GM18861 (cell line): ENCODE measurements at regions not wholly inside any gene's neighbourhood (a gene's known extent, or its start where the extent isn't known, plus 50 kb on each side); places are given as distances from the start of the nearest gene placed in this dataset.

ENCODE experiments used
- ATAC-seq: cut with Tn5 transposase; IDR thresholded peaks from one replicate; pipeline ENCODE4 v1.9.1; 2021; ENCODE audit not compliant: unreplicated experiment

DNA sequence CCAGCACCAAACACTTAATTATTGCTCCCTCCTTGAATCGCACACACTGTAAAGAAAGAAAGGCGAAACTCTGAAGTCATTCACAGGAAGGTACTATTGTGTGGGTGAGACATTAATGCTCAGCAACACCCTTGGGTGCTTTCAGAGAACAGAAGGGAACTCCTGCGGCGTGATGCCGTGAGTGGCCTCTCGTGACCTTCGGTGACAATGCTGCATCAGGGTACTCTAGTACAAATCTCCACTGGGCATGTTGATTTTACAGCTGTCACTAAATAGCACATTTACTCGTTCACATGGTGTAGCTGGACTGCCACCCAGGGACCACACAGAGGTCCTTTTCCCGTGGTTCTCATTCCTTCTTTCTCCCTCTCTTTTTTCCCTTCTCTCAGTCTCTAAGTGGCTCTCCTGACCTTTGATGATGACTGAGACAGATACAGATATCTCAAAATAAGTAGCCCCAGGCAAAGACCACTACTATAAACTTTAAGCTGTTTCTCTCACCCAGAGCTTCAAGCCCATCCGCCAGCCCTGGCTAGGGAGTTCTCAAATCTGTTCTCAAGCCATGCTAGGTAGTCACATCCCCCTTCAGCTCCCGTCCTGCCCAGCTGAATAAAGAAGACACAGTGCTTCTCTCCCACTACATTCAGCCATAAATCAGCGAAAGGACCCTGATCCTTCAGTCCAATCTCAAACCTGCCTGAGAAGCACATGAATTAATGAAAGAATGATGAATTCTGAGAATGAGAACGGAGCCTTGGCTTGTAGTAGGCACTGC, 223.4 kb upstream of the FMN2 start:
- no peak for ATAC-seq

DNA sequence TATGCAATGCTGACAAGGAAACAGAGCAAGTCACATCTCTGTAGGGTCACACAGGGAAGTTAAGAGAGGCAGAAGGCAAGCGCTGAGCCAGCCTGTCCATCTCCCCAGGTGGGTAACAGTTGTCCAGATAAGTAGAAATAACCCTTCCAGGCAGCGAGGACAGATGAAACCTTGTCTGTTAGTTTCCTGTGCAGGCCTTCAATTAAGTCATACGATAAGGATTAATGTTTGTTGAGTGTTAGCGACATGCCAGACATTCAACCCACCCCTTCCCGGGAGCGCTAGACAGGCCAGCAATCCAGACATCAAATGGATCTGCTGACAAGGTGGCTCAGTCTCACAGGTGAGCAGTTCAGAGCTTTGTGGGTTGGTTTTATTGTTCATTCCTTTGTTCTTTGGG, 221.5 kb upstream of the FMN2 start:
- no peak for ATAC-seq

DNA sequence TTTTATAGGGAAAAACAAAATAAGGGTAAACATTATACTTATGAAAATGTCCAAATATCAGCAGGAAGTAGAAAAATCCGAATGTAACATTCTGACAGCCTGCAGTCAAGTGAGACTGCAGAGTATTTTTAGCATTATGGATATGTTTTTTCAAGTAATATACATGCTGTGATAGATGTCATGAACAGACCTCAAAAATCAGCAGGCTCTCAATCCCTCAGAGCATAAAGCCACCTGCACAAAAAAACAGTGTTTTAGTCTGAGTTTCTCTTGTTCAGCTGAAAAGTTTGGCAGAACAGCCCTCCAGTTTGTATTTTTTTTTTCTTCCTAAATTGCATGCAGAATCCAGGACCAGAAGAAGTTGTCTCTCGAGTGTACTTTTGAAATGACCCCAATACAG, 219.1 kb upstream of the FMN2 start:
- ATAC-seq = no peak

DNA sequence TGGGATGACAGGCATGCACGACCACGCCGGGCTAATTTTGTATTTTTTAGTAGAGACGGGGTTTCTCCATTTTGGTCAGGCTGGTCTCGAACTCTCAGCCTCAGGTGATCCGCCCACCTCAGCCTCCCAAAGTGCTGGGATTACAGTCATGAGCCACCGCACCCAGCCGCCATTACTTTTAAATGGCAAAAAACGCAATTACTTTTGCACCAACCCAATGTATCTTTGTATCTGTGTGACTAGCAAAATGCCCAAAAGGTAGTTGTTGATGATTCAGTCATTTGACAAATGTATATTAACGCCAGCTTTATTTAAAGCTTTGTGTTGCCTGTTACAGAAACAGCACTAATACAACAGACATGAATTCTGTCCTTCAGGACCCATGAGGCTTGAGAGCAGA, 216.9 kb upstream of the FMN2 start:
- ATAC-seq = no peak

DNA sequence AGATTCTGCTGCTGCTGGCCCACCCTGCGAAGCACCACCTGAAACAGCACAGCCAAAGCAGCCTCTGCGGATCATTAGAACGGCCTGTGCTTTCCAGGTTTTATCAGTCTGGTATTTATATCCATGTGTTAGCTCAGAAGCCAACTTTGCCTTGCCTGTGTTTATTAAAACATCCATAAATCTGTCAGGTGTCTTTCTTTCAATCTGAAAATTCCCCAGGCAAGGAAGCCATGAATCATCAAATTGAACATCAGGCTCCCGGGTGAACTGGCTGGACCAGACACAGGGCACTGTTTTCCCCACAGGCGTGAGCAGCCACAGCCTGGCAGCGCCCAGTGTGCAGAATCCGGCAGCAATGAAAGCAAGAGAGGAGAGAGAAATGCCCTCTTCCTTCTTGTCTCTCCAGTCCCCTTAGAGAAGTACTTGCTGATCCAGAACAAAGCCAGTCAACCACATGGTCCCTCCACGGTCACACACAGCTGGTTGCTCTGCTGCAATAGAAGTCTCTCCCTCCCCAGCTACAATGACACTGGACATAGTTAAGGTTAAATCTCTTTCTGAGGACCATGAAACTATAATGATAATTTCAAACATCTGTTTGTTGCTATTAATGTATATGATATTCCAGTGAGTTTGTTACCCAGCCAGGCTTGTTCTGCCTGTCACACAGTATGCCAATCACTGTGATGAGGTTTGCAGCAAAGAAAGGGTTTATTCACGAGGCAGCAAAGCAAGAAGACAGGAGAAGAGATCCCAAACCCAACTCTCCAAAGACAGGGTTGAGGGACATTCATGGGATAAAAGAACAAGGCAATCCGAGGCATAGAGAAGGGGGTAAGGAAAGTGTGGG, 212.1 kb upstream of the FMN2 start:
- ATAC-seq = no peak

DNA sequence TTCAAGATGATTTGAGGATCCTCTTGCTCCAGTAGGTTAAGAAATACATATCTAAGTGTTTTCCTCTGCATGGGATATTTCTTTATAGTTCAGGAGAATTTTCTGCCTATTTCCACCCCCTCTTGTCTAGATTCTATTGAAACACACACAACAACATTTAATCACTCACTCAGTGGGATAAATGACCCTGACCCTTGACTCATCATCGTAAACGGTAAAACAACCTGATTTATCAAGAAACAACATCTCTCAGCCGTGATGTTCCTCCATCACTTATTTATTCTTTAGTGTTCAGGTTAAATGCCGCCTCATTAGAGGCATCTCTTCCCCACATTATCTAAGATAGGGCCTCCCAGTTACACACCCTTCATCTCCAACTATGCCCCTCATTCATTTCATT, 208.7 kb upstream of the FMN2 start:
- ATAC-seq = no peak

DNA sequence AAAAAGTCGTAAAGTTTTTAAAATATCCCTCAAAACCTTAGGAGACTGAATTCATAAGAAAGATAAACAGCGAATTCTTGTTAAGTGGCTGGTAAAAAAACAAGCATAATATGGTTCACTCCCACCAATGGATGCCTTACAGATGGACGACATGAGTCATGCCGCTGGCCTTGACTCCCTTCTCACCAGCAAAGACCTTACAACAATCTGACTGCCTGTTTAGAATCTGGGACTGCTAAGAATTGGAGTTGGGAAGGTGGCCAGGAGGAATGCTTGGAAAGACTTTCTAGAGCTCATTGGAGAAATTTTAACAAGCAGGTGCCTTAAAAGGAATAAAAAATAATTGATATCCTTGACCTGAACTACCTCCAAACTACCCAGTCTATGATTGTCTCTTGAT, 206.9 kb upstream of the FMN2 start:
- ATAC-seq = no peak

DNA sequence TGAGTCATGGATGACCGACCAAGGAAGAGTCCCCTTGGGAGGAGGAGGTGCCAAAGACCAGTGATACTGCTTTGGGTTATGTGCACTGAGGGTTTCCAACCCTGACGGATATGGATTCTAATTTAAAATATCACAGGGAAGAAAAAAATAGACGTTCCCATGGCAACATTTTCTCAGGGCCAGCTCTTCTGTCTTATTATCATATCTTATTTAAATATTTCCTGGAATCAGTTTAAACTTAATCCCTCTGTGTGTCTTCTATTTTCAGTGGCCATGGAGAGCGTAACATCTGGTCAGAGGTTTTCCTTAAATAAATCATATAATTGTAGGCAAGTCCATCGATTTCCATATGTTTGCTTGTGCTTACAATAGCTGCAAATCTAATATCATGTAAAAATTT, 205.4 kb upstream of the FMN2 start:
- ATAC-seq = no peak

DNA sequence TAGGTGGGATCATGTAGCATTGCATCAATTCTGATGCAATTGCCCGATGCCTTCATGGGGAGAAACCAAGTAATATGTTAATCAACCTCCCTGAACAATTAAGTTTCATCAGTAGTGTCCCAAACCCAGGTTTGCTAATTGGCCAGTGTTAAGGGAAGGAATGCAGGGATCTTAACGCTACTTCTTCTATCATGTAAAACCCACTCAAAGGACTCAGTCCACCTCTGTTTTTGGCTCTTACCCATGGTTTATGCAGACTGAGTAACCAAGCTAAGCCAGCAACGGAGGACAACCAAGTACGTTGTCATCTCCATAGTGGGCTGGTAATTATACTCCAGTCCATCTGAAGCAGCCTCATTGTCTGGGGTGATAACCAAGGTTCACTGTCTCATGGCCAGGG, 203.0 kb upstream of the FMN2 start:
- no peak for ATAC-seq

DNA sequence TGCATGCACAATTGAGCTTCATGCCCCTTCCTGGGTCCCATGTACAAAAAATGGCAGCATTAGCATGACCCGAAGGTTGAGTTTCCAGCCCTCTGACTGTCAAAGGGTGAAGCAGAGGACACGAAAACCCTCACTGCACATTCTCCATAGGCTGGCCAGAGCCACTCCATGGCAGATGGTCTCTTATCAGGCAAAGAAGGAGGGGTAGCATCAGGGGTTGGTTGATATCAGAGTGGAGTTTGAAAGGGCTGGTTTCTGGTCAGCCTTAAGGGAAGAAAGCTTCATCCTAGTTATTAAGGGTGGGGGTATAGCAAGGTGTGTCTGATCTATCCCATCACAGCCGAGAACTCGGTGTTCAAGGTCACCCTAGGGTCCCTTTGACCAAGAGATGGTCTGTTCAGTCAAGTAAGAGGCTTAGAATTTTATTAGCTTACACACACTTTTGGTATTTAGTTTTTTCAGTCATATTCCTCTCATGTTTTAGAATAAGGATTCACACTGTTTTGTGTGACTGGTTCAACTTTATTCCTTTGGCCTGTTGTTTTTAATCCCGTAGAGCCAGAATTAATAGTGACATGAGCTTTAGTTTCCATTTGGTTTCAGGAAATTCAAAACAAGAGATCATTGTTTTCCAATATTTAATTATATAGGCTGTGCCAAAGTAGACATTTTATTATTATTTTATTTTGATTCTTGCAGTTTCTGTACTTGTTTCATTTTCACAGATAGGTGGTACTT, 199.9 kb upstream of the FMN2 start:
- ATAC-seq = no peak

DNA sequence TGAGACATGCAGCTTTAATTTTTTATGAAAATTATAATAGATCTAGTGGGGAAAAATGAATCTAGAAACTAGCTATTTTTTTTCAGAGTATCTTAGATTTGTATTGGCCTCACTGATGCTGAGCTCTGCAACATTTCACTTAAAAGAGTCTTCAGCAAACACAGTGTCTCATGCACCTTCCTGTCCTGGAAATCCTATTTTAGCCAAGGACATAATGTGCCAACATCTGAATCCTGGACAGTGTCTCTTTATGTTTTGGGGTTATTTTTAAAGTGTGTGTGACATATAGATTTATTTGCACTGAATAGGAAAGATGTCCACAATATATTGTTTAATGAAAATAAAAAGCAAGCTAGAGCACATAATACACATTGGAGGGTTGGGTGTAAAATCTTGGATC, 199.1 kb upstream of the FMN2 start:
- ATAC-seq = no peak

DNA sequence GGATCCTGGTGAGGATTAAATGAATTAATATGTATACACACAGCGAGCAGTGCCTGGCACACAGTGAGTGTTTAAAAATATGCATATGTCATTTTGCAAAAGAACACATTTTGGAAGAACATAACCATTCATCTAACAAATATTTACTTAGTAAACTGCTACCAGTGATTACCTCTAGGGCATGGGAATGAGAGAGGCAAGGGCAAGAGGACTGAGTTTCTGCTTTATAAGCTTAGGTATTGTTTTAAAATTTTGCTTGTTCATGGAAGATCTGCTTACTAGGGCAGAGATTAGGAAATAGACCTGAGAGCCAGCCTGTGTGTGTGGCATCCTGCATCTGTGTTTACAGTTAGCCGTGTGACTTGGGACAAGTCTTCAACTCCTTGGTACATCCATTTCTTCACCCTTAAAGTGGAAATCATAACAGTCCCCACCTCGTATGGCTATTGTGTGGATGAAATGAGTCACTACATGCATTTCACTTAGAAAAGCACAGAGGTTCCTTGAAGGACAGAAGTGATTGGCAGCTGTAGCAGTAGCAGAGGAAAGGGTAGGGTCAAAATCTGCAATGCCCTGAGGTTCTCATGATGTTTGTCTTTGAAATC, 198.5 kb upstream of the FMN2 start:
- ATAC-seq = no peak

DNA sequence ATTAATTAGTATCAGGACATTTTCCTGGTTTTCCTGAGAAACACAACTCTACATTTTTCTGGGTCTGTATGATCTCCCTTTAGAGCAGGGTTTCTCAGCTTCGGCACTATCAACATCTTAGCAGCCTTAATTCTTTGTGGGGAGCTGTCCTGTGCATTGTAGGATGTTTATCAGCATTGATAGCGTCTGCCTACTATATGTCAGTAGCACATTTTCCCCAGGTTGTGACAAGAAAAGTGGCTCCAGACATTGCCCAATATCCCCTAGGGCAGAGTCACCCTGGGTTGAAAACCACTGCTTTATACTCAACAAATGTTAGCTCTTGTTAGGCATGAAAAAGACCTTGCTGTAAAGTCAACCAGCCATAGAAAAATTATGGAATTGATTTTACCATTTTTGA, 195.1 kb upstream of the FMN2 start:
- ATAC-seq = no peak

DNA sequence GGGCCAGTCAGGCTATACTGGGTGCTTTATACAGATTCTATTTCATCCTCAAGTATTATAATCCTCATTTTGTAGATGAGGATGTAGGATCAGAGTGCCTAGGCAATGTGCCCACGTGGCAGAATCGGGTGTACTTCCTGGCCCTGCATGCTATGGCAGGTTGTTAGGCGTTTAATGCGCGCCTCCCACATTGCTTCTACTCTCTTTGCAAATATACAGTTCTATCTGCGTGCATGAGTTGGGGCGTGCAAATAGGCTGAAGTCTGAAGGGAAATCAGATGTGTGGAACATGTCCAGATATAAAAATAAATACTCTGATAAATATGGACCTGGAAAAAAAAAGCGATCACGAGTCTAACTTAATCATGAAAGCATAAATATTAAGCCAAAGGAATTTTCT, 194.7 kb upstream of the FMN2 start:
- ATAC-seq = no peak

DNA sequence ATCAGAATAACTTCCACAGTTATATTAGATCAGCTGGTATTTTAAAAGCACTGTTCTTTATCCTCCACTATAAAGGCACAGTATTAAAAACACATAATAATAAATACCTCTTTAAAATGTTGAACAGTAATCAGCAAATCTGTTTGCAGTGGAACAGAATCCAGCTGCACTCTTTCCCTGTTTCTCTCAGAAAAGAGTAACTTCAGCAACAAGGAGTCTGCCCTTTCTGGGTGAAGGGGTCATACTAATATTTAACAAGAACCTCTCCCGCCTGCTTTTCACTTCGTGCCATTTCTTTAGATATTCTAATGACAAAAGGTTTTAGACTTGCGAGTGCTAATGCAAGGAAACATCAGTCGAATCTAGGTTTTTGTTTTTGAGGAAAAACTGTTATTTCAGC, 194.2 kb upstream of the FMN2 start:
- no peak for ATAC-seq

DNA sequence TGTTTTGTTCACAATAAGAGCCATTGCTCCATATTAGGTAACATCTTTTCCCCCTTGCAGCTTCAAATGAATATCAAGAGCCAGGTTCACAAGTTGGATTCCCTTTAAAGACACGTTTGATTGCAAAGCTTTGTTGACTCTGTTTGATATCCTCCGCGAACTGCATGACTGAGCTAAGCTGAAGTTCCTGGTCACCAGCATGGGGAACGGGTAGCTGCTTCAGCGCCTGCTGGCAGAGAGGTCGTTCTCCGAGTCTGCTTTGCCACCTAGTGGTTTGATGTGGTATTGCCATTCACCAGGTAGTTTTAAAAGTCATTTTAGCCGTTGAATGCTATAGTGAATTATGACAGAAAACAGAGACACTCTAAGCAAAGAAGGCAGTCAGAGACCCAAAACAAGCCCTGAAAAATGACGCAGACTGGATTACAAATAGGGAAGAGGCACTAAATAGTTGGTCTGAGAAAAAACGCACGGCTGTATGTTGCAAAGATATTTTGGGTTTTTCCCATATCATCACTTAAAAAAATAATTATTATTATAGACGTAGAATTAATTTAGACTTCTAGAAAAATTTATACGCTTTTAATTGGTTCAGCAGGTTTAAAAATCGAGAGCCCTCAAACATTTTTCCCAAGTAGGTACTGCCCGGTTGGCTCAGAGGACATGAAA, 193.5 kb upstream of the FMN2 start:
- ATAC-seq = peak; percentile 86

DNA sequence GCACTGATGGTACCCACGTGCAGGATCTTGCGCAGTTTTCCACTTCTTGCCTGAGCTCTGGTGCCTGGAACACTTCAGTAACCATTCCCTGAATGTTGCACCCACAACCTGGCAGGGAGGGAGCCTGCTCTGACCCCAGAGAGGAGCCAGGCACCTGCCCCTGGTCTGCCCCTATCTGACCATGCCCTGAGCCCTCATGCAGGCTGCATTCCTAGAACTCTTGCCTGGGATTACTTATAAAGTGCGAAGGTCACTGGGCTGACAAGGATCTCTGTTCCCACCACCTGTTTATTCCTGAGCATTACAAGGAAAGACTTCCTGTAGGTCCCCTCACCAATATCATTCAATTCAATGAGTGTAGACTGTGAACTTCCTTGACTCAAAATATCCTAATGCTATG, 191.9 kb upstream of the FMN2 start:
- ATAC-seq = no peak

DNA sequence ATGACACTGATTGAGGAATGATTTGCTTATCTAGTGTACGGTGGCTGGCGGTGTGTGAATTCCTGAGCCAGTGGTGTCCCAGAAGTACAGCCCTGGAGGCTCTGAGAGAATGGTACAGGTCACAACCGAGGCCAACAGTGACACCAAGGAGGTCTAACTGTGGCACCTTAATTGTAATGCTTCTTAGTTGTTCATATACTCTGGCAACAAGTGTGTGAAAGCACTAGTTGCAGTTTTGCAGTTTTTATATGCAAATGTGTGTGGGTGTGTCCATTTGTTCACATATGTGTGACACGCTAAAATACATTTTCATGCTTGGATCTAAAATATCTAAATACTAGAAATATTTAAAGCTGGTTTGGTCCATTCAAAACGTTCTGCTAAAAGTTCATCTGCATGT, 185.3 kb upstream of the FMN2 start:
- no peak for ATAC-seq

DNA sequence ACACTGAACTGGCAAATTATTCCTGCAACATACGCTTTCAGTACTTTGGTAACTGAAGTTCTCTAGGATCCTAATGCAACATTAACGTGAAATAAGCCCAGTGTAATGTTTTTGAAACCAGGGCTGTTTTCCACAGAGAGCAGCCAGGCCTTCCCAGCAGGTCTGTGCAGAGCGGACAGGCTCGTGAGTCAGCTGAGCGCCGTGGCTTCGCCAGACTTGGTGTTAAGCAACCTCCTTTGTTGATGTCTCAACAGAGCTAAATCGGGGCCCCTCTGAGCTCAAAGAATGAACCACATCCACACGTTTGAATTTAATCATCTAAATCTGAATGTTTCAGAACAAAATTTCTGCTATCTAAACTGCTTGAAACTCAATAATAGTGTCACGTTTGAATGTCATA, 181.8 kb upstream of the FMN2 start:
- ATAC-seq = no peak

DNA sequence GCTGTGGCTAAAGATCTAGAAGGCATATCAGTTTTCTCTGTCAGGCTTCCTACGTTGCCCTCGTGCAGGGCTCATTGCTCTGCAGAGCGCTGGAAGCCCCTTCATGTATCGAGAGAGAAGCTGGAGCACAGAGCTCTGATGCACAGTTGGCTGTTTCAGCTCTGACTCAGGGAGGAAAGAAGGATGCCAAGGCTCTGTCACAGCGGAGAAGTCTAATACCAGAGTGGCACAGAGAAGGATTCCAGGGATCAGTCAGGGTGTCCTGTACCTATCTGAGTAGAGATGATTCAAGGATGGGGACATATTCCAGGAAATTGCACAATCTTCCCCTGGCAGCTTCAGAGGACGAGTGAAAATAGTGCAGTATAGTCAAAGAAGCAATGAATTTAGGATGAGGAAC, 179.2 kb upstream of the FMN2 start:
- no peak for ATAC-seq

DNA sequence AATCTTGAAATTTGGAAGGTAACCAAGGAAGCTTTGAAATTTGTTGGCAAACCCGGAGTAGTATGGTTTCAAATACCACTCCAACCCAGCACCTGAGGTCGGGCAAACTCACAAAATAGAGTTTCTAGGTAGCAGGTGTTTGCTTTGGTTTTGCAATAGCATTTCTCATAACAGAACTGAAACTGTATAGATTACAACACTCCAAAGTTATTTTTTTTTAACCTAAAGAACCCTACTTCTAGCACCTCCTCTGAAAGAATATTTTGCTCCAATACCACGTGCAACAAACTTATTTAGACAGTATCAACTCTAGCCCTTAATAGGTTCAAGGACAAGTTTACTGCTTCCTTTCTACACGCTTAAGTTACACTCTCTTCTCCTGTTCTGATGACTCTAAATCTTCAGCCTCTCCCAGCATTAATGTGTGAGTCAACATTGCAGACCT, 178.5 kb upstream of the FMN2 start:
- no peak for ATAC-seq
